PC-9 (cell line): ENCODE measurements at regions not wholly inside any gene's neighbourhood (a gene's known extent, or its start where the extent isn't known, plus 50 kb on each side); places are given as distances from the start of the nearest gene placed in this dataset.

Source experiments
- BruUV-seq: library from RNA; stranded (reverse); fragments of 400-500 nt; replicated peaks from 2 replicates; lab custom pipeline; 2021; lab: Mats Ljungman, UMichigan
- CTCF ChIA-PET: fragments of 300-600 bp; sonication (Branson Sonifier 250); formaldehyde crosslinking; loops from one replicate; lab custom pipeline; 2022; ENCODE audit warnings: antibody characterized with exemption; lab: Charles Lee
- POLR2A ChIA-PET: fragments of 300-600 bp; sonication (Branson Sonifier 250); formaldehyde crosslinking; loops from one replicate; lab custom pipeline; 2022; ENCODE audit warnings: antibody characterized with exemption; ENCODE audit not compliant: unreplicated experiment; lab: Charles Lee
- DNase-seq, 2 experiments: peaks; one replicate each; pipeline versions ENCODE4 v3.0.0 to v3.0.0-alpha.2; 2015 to 2022; ENCODE audit warnings: mixed read lengths in 1 of 2
- H2AFZ ChIP-seq: fragments of 200-600 bp; sonication (generic); 2 replicates; pipeline ENCODE4 v1.8.1; 2017; ENCODE audit warnings: antibody characterized with exemption
- H3F3A ChIP-seq: fragments of 200-600 bp; sonication (generic); 2 replicates; pipeline ENCODE4 v1.8.1; 2017; ENCODE audit warnings: antibody characterized with exemption, mild to moderate bottlenecking, low read depth; ENCODE audit not compliant: insufficient read depth
- H3K27ac ChIP-seq: fragments of 200-600 bp; sonication (generic); 2 replicates; pipeline ENCODE4 v1.6.1; 2016; ENCODE audit warnings: mixed run types
- H3K27me3 ChIP-seq: fragments of 200-600 bp; sonication (generic); 2 replicates; pipeline ENCODE4 v1.6.1; 2016; ENCODE audit warnings: low read depth, mixed run types; ENCODE audit not compliant: insufficient read depth
- H3K36me3 ChIP-seq: fragments of 200-600 bp; sonication (generic); 2 replicates; pipeline ENCODE4 v1.6.1; 2016; ENCODE audit warnings: low read depth, mixed run types
- H3K4me1 ChIP-seq: fragments of 200-600 bp; sonication (generic); replicated peaks from 2 replicates; pipeline ENCODE4 v1.6.1; 2016; ENCODE audit warnings: mixed run types; ENCODE audit not compliant: insufficient read depth
- H3K4me2 ChIP-seq: fragments of 200-600 bp; sonication (generic); 2 replicates; pipeline ENCODE4 v1.6.1; 2017; ENCODE audit warnings: mixed run types
- H3K4me3 ChIP-seq: fragments of 200-600 bp; sonication (generic); 2 replicates; pipeline ENCODE4 v1.6.1; 2016; ENCODE audit warnings: mixed run types
- H3K79me2 ChIP-seq: fragments of 200-600 bp; sonication (generic); 2 replicates; pipeline ENCODE4 v1.6.1; 2017; ENCODE audit warnings: low read depth, mixed run types
- H3K9me2 ChIP-seq: fragments of 200-600 bp; sonication (generic); 2 replicates; pipeline ENCODE4 v1.8.1; 2017; ENCODE audit warnings: mild to moderate bottlenecking; ENCODE audit not compliant: insufficient read depth
- H3K9me3 ChIP-seq: fragments of 200-600 bp; sonication (generic); 2 replicates; pipeline ENCODE4 v1.8.1; 2016; ENCODE audit warnings: low read depth; ENCODE audit not compliant: insufficient read depth
- H4K20me1 ChIP-seq: fragments of 200-600 bp; sonication (generic); 2 replicates; pipeline ENCODE4 v1.8.1; 2017; ENCODE audit not compliant: insufficient read depth
- CTCF ChIP-seq: fragments of 200-600 bp; sonication (generic); conservative IDR thresholded peaks from 2 replicates; pipeline ENCODE4 v1.6.1; 2017; ENCODE audit warnings: mixed run types, antibody characterized with exemption, mild to moderate bottlenecking, moderate library complexity
- EZH2 ChIP-seq: fragments of 200-600 bp; sonication (generic); IDR thresholded peaks from 2 replicates; pipeline ENCODE4 v1.8.0; 2017; ENCODE audit warnings: antibody characterized with exemption, low read depth
- intact Hi-C: fragments of 100-400 bp; cut with micrococcal nuclease; formaldehyde crosslinking; loops from one replicate; pipeline ENCODE4 v1.10.0; 2022; ENCODE audit not compliant: unreplicated experiment

GRCh38 chr13:105764486-105764885, 771.0 kb downstream of the EFNB2 start:
- no TSS peak for BruUV-seq
- H3K79me2 ChIP-seq, result no peaks in the 10 kb centered on the region
- intact Hi-C loops, result no loop called here
- H3K9me2 ChIP-seq, result no peaks in the 10 kb centered on the region
- H3K36me3 ChIP-seq, result no peaks in the 10 kb centered on the region
- H3K9me3 ChIP-seq, result peaks cover 16% of the 10 kb centered on the region; the same call in 1 of the 2 replicates
- H3K4me2 ChIP-seq, result no peak overlapping the region
- H3K27me3 ChIP-seq, result no peaks in the 10 kb centered on the region
- ChIA-PET POLR2A (no interaction called here), CTCF (no interaction called here)
- TF ChIP-seq CTCF, result no peak
- no peak for TF ChIP-seq EZH2
- H2AFZ ChIP-seq, result no peak overlapping the region
- no peaks in the 10 kb centered on the region for H3F3A ChIP-seq
- H3K27ac ChIP-seq, result no peak overlapping the region
- H4K20me1 ChIP-seq, result no peaks in the 10 kb centered on the region
- DNase-seq, result no peak
- H3K4me1 ChIP-seq, result no peaks in the 10 kb centered on the region
- no peak overlapping the region for H3K4me3 ChIP-seq

- TF ChIP-seq CTCF, result no peak
- TF ChIP-seq EZH2, result no peak
- BruUV-seq, result no TSS peak
These were observed 771.6 kb downstream of the EFNB2 start for GRCh38 chr13:105763851-105764250.

GRCh38 chr13:105762096-105762495, 773.4 kb downstream of the EFNB2 start:
- DNase-seq, result no peak
- Histone ChIP-seq H3K36me3 (no peaks in the 10 kb centered on the region), H3K4me3 (no peak overlapping the region), H3K4me1 (no peaks in the 10 kb centered on the region), H3K9me3 (peaks cover 16% of the 10 kb centered on the region; the same call in 1 of the 2 replicates), H3K9me2 (no peaks in the 10 kb centered on the region), H2AFZ (no peak overlapping the region), H4K20me1 (no peaks in the 10 kb centered on the region), H3F3A (no peaks in the 10 kb centered on the region), H3K4me2 (no peak overlapping the region), H3K79me2 (no peaks in the 10 kb centered on the region), H3K27ac (no peak overlapping the region), H3K27me3 (no peaks in the 10 kb centered on the region)
- no TSS peak for BruUV-seq
- intact Hi-C loops, result no loop called here
- POLR2A ChIA-PET, result no interaction called here
- CTCF ChIA-PET, result no interaction called here
- TF ChIP-seq EZH2, result no peak
- TF ChIP-seq CTCF, result no peak

More at GRCh38 chr13:105763851-105764250, 771.6 kb downstream of the EFNB2 start:
- DNase-seq, result no peak
- no peaks in the 10 kb centered on the region for H3F3A ChIP-seq
- POLR2A ChIA-PET, result no interaction called here
- CTCF ChIA-PET, result no interaction called here
- no peaks in the 10 kb centered on the region for H3K36me3 ChIP-seq
- no peaks in the 10 kb centered on the region for H3K27me3 ChIP-seq
- H3K4me2 ChIP-seq, result no peak overlapping the region
- H3K4me1 ChIP-seq, result no peaks in the 10 kb centered on the region
- no peak overlapping the region for H3K27ac ChIP-seq
- no peaks in the 10 kb centered on the region for H3K9me2 ChIP-seq
- H4K20me1 ChIP-seq, result no peaks in the 10 kb centered on the region
- peaks cover 16% of the 10 kb centered on the region; the same call in 1 of the 2 replicates for H3K9me3 ChIP-seq
- no peak overlapping the region for H3K4me3 ChIP-seq
- intact Hi-C loops, result no loop called here
- H2AFZ ChIP-seq, result no peak overlapping the region
- H3K79me2 ChIP-seq, result no peaks in the 10 kb centered on the region
